Ascending aorta (tissue), 2 donors: ENCODE measurements at regions not wholly inside any gene's neighbourhood (a gene's known extent, or its start where the extent isn't known, plus 50 kb on each side); places are given as distances from the start of the nearest gene placed in this dataset.

Experiments used
- DNase-seq, 2 donors: peaks; one replicate each; pipeline ENCODE4 v3.0.0-alpha.2; 2019; ENCODE audit warnings: low spot score in 2 of 2
- H3K27ac ChIP-seq, 2 donors: fragments of 200-600 bp; sonication (generic); one replicate each; pipeline ENCODE4 v1.5.1; 2016 to 2017; ENCODE audit warnings: mild to moderate bottlenecking in 1 of 2
- H3K27me3 ChIP-seq: fragments of 200-600 bp; sonication (generic); one replicate; pipeline ENCODE4 v1.5.1; 2017
- H3K36me3 ChIP-seq, 2 donors: fragments of 200-600 bp; sonication (generic); one replicate each; pipeline ENCODE4 v1.5.1; 2016
- H3K4me1 ChIP-seq, 2 donors: fragments of 200-600 bp; sonication (generic); one replicate each; pipeline ENCODE4 v1.5.1; 2016 to 2017; ENCODE audit warnings: mild to moderate bottlenecking in 1 of 2
- H3K4me3 ChIP-seq, 2 donors: fragments of 200-600 bp; sonication (generic); one replicate each; pipeline ENCODE4 v1.5.1; 2016 to 2017; ENCODE audit warnings: mild to moderate bottlenecking in 1 of 2
- H3K9me3 ChIP-seq, 2 donors: fragments of 200-600 bp; sonication (generic); one replicate each; pipeline ENCODE4 v1.5.1; 2016
- CTCF ChIP-seq, 3 experiments: fragments of 200-600 bp in 2 of 3; fragments of 450-650 bp in 1 of 3; sonication (generic) in 2 of 3; IDR thresholded peaks; one replicate each; pipeline ENCODE4 v1.5.1; 2016 to 2019; ENCODE audit warnings: antibody characterized with exemption in 3 of 3, mild to moderate bottlenecking in 1 of 3, moderate library complexity in 1 of 3
- intact Hi-C: fragments of 100-400 bp; cut with DNase I; formaldehyde crosslinking; loops from one replicate; pipeline ENCODE4 v1.15.1; 2023

- Histone ChIP-seq H3K36me3 (no peaks in the 10 kb centered on the region), H3K27me3 (no peaks in the 10 kb centered on the region), H3K9me3 (no peaks in the 10 kb centered on the region), H3K4me3 (no peak overlapping the region), H3K4me1 (no peaks in the 10 kb centered on the region), H3K27ac (no peak overlapping the region)
- no peak for DNase-seq
- TF ChIP-seq CTCF (IDR thresholded peaks at IDR 0.05): no peak
- intact Hi-C loops: no loop called here
These were observed 140.6 kb upstream of the TENM3 start for GRCh38 chr4:182102576-182102975.

- DNase-seq: no peak
- no peaks in the 10 kb centered on the region for H3K9me3 ChIP-seq
- intact Hi-C loops: no loop called here
- H3K27ac ChIP-seq: no peak overlapping the region
- H3K4me3 ChIP-seq: no peak overlapping the region
- no peaks in the 10 kb centered on the region for H3K36me3 ChIP-seq
- H3K27me3 ChIP-seq: no peaks in the 10 kb centered on the region
- no peaks in the 10 kb centered on the region for H3K4me1 ChIP-seq
- TF ChIP-seq CTCF (IDR thresholded peaks at IDR 0.05): no peak
These were observed 139.4 kb upstream of the TENM3 start for GRCh38 chr4:182103614-182104319.

GRCh38 chr4:182105416-182105815 is 137.8 kb upstream of the TENM3 start:
- Histone ChIP-seq H3K9me3 (no peaks in the 10 kb centered on the region), H3K27ac (no peak overlapping the region), H3K36me3 (no peaks in the 10 kb centered on the region), H3K4me1 (no peaks in the 10 kb centered on the region), H3K4me3 (no peak overlapping the region), H3K27me3 (no peaks in the 10 kb centered on the region)
- intact Hi-C loops: no loop called here
- TF ChIP-seq CTCF (IDR thresholded peaks at IDR 0.05): no peak
- no peak for DNase-seq

- Histone ChIP-seq H3K27ac (no peak overlapping the region), H3K36me3 (no peaks in the 10 kb centered on the region), H3K27me3 (no peaks in the 10 kb centered on the region), H3K9me3 (no peaks in the 10 kb centered on the region), H3K4me3 (no peak overlapping the region), H3K4me1 (no peaks in the 10 kb centered on the region)
- TF ChIP-seq CTCF (IDR thresholded peaks at IDR 0.05): no peak
- intact Hi-C loops: no loop called here
- no peak for DNase-seq
These were observed 135.3 kb upstream of the TENM3 start for GRCh38 chr4:182107931-182108330.

GRCh38 chr4:182111586-182111985 is 131.6 kb upstream of the TENM3 start:
- no peak for DNase-seq
- intact Hi-C loops: no loop called here
- H3K27ac ChIP-seq: no peak overlapping the region
- H3K9me3 ChIP-seq: no peaks in the 10 kb centered on the region
- no peak overlapping the region for H3K4me3 ChIP-seq
- no peaks in the 10 kb centered on the region for H3K4me1 ChIP-seq
- H3K36me3 ChIP-seq: no peaks in the 10 kb centered on the region
- TF ChIP-seq CTCF (IDR thresholded peaks at IDR 0.05): no peak
- no peaks in the 10 kb centered on the region for H3K27me3 ChIP-seq

GRCh38 chr4:182113779-182114178 is 129.4 kb upstream of the TENM3 start:
- Histone ChIP-seq H3K27ac (no peak overlapping the region), H3K4me1 (no peaks in the 10 kb centered on the region), H3K36me3 (no peaks in the 10 kb centered on the region), H3K4me3 (no peak overlapping the region), H3K27me3 (no peaks in the 10 kb centered on the region), H3K9me3 (no peaks in the 10 kb centered on the region)
- intact Hi-C loops: no loop called here
- TF ChIP-seq CTCF (IDR thresholded peaks at IDR 0.05): no peak
- no peak for DNase-seq
